Tibial nerve (tissue), 4 donors: ENCODE measurements at regions not wholly inside any gene's neighbourhood (a gene's known extent, or its start where the extent isn't known, plus 50 kb on each side); places are given as distances from the start of the nearest gene placed in this dataset.

Experiments
- DNase-seq, 2 donors: peaks; one replicate each; pipeline ENCODE4 v3.0.0-alpha.2; 2019; ENCODE audit warnings: low spot score in 2 of 2
- H3K27ac ChIP-seq, 4 donors: fragments of 200-600 bp; sonication (generic) in 3 of 4; one replicate each; pipeline ENCODE4 v1.5.1; 2017 to 2019; ENCODE audit warnings: mild to moderate bottlenecking in 1 of 4
- H3K27me3 ChIP-seq, 2 donors: fragments of 200-600 bp; sonication (generic) in 1 of 2; one replicate each; pipeline versions ENCODE4 v1.5.1 to v1.6.0; 2017 to 2019
- H3K36me3 ChIP-seq, 3 donors: fragments of 200-600 bp; sonication (generic); one replicate each; pipeline ENCODE4 v1.5.1; 2018 to 2019
- H3K4me1 ChIP-seq, 4 donors: fragments of 200-600 bp; sonication (generic) in 3 of 4; one replicate each; pipeline ENCODE4 v1.5.1; 2017 to 2019
- H3K4me3 ChIP-seq, 4 donors: fragments of 200-600 bp; sonication (generic) in 3 of 4; one replicate each; pipeline ENCODE4 v1.5.1; 2017 to 2019; ENCODE audit warnings: mild to moderate bottlenecking in 1 of 4, moderate library complexity in 1 of 4
- H3K9me3 ChIP-seq, 4 donors: fragments of 200-600 bp; sonication (generic) in 3 of 4; one replicate each; pipeline ENCODE4 v1.5.1; 2017 to 2019
- CTCF ChIP-seq, 5 experiments: fragments of 200-600 bp in 3 of 5; fragments of 450-650 bp in 2 of 5; sonication (generic) in 3 of 5; IDR thresholded peaks; one replicate each; pipeline ENCODE4 v1.5.1; 2016 to 2019; ENCODE audit warnings: antibody characterized with exemption in 5 of 5, mild to moderate bottlenecking in 3 of 5, moderate library complexity in 2 of 5
- EP300 ChIP-seq, 2 donors: sonication (generic); formaldehyde crosslinking; IDR thresholded peaks; one replicate each; pipeline ENCODE4 v1.6.1; 2017; ENCODE audit warnings: antibody characterized with exemption in 2 of 2, mild to moderate bottlenecking in 1 of 2
- POLR2A ChIP-seq, 2 donors: fragments of 450-650 bp; IDR thresholded peaks; one replicate each; pipeline ENCODE4 v1.6.1; 2017; ENCODE audit warnings: antibody characterized with exemption in 2 of 2, mild to moderate bottlenecking in 2 of 2, moderate library complexity in 2 of 2
- WGBS, 2 donors: methylation state at CpG; one replicate each; pipeline ENCODE4 v1.1.5; 2018; 5-methylcytosine and 5-hydroxymethylcytosine counted together

GRCh38 chr6:4698901-4699659 lies 77.1 kb upstream of the CDYL start:
- no peak overlapping the region for H3K4me3 ChIP-seq
- H3K36me3 ChIP-seq, result no peaks in the 10 kb centered on the region
- TF ChIP-seq EP300 (IDR thresholded peaks at IDR 0.05) (no peak), CTCF (IDR thresholded peaks at IDR 0.05) (no peak), POLR2A (IDR thresholded peaks at IDR 0.05) (no peak)
- no peaks in the 10 kb centered on the region for H3K9me3 ChIP-seq
- no peaks in the 10 kb centered on the region for H3K4me1 ChIP-seq
- DNase-seq, result no peak
- 52 to 58% methylated on average over 3 of the region's 3 CpGs for WGBS, 2 donors
- H3K27ac ChIP-seq, result no peak overlapping the region
- H3K27me3 ChIP-seq, result no peaks in the 10 kb centered on the region

- Histone ChIP-seq H3K4me3 (no peak overlapping the region), H3K9me3 (peaks cover 0 to 25% (median 2%) of the 10 kb centered on the region in 4 donors), H3K36me3 (no peaks in the 10 kb centered on the region), H3K27ac (no peak overlapping the region), H3K4me1 (no peaks in the 10 kb centered on the region), H3K27me3 (no peaks in the 10 kb centered on the region)
- TF ChIP-seq POLR2A (IDR thresholded peaks at IDR 0.05) (no peak), EP300 (IDR thresholded peaks at IDR 0.05) (no peak), CTCF (IDR thresholded peaks at IDR 0.05) (no peak)
- DNase-seq, result no peak
- 60 to 65% methylated on average over 4 of the region's 4 CpGs for WGBS, 2 donors
Measured at GRCh38 chr6:4693173-4693970, 82.8 kb upstream of the CDYL start.

- H3K27me3 ChIP-seq, result no peaks in the 10 kb centered on the region
- no peak for DNase-seq
- no peak overlapping the region for H3K4me3 ChIP-seq
- peaks cover 0 to 25% (median 2%) of the 10 kb centered on the region in 4 donors for H3K9me3 ChIP-seq
- WGBS, 2 donors, result 90 to 95% methylated on average over 3 of the region's 3 CpGs
- no peak overlapping the region for H3K27ac ChIP-seq
- no peak for TF ChIP-seq CTCF (IDR thresholded peaks at IDR 0.05)
- no peak for TF ChIP-seq POLR2A (IDR thresholded peaks at IDR 0.05)
- no peak for TF ChIP-seq EP300 (IDR thresholded peaks at IDR 0.05)
- H3K36me3 ChIP-seq, result no peaks in the 10 kb centered on the region
- no peaks in the 10 kb centered on the region for H3K4me1 ChIP-seq
Measured at GRCh38 chr6:4692664-4693063, 83.5 kb upstream of the CDYL start.

- H3K27me3 ChIP-seq, result no peaks in the 10 kb centered on the region
- TF ChIP-seq EP300 (IDR thresholded peaks at IDR 0.05), result peak in 1 of 2 donors; percentile 15
- no peak for TF ChIP-seq POLR2A (IDR thresholded peaks at IDR 0.05)
- no peak for TF ChIP-seq CTCF (IDR thresholded peaks at IDR 0.05)
Measured at GRCh38 chr6:4687989-4688947, 87.9 kb upstream of the CDYL start.

More at GRCh38 chr6:4687989-4688947, 87.9 kb upstream of the CDYL start:
- 68 to 73% methylated on average over 14 of the region's 14 CpGs for WGBS, 2 donors
- Histone ChIP-seq H3K4me1 (no peaks in the 10 kb centered on the region), H3K36me3 (no peaks in the 10 kb centered on the region), H3K4me3 (no peak overlapping the region), H3K27ac (no peak overlapping the region), H3K9me3 (peaks cover 0 to 22% (median 2%) of the 10 kb centered on the region in 4 donors)
- peak in 1 of 2 donors; percentile 30 for DNase-seq
